HG03196 (cell line): ENCODE measurements at regions not wholly inside any gene's neighbourhood (a gene's known extent, or its start where the extent isn't known, plus 50 kb on each side); places are given as distances from the start of the nearest gene placed in this dataset.

Source experiments
- ATAC-seq: cut with Tn5 transposase; IDR thresholded peaks from one replicate; pipeline ENCODE4 v1.9.1; 2021; ENCODE audit not compliant: unreplicated experiment

- ATAC-seq = no peak
Observed at GRCh38 chr13:107767119-107767518, 448.2 kb downstream of the LIG4 start.

DNA sequence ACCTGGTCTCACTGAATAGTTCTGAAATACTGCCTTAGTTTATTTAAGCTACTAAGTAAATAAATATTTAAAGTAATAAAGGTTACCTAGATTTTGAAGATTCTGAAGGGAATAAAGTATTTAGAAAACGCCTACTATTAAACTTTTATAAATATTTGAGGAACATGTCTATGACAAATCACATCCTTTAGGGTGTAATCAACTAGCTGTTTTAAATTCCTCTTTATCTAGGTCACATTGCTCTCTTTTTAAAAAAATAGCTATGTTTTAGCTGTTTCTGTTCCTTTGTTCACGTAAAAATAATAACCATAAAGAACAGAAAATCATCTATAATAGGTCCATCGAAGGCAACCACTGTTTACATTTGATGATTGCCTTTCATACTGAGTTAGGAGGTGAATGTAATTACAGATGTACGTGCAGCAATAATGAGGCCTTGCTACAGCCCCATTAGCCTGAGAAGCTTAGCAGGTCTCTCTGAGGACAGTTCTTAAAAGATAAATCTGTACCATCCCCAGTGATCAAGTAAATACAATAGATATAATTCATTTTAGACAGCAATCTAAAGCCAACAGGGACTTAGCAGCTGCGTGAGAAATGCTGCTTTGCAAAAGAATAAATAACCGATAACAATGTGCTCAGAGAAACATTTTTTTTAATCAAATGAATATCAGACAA is 449.5 kb downstream of the LIG4 start:
- ATAC-seq = no peak

- no peak for ATAC-seq
Observed at GRCh38 chr13:107764046-107764445, 451.3 kb downstream of the LIG4 start.

DNA sequence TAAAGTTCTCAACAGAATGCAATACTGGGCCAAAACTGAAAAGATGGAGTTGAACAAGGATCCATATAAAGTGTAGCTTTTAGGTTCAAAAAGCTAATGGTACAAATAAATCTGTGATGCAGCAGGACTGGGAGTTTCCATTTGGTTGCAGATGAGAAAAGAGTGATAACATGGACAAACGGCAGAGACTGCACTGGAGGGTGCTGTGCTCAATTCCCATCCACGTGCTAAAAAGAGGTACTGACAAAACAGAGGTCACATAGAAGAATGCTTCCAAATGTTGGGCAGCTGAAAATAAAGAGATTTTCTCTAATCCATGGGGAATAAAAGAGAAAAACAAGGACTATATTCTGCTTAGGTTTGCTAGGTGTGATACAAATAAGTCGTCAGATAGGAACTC is 461.6 kb downstream of the LIG4 start:
- ATAC-seq = no peak

DNA sequence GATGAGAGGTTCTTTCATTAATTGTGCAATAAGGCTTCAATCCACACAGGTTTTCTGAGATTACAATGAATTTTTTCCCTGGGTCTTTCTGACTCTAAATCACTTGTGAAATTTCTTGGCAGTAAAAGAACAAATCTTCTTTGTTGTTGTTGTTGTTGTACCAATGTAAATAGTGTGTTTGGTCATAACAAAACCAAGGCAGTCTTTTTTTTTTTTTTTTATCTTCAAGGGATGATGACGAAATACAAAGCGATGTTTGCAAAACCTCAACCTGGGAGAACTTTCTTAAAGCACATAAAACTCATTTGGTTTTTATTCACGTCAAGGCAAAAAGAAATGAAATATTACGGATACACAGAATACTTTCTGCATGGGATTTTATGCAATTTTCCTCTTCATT is 462.0 kb downstream of the LIG4 start:
- no peak for ATAC-seq

- no peak for ATAC-seq
Observed at GRCh38 chr13:107743983-107744382, 471.4 kb downstream of the LIG4 start.

GRCh38 chr13:107743526-107743925 is 471.8 kb downstream of the LIG4 start:
- ATAC-seq = no peak

GRCh38 chr13:107743100-107743499 is 472.2 kb downstream of the LIG4 start:
- ATAC-seq = no peak

GRCh38 chr13:107742544-107742943 is 472.8 kb downstream of the LIG4 start:
- ATAC-seq = no peak

- ATAC-seq = no peak
Observed at GRCh38 chr13:107738004-107738403, 477.3 kb downstream of the LIG4 start.

DNA sequence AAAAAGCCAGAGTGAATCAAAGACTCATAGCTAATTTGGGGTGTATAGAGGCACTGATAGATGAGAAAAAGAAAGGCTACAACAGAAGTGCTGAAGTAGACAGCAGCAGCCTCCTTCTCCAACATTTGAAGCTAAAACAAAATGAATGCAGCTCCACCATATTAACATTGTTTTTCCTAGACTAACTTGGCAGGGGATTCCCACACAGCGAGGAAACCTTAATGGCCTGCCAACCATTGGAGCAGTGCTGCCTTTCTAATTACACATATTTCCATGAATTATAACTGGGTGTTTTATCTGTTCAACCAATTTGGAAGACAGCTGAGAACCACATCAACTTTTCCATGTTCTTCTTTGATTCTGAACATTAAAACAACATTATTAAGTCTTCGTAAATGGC is 478.6 kb downstream of the LIG4 start:
- ATAC-seq = no peak

DNA sequence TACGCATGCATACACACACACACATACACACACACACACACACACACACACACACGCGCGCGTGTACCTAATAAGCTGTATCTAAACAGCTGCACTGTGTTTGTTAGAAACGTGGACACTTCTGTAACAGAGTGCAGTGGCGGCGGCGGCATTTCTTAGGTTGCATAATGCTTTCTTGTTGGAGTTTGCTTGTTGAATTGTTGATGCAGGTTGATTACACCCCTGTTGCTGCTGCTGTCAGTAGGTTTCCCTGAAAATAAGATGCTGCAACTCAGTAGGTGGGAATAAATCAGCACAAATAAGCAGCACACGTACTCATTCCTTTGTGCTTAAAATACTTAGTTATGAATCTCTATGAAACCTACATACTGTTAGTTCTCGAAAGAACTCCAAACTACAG is 479.2 kb downstream of the LIG4 start:
- no peak for ATAC-seq

GRCh38 chr13:107734891-107735625 is 480.3 kb downstream of the LIG4 start:
- no peak for ATAC-seq

GRCh38 chr13:107733276-107733675 is 482.1 kb downstream of the LIG4 start:
- no peak for ATAC-seq

- ATAC-seq = no peak
Observed at GRCh38 chr13:107730813-107731212, 484.5 kb downstream of the LIG4 start.

DNA sequence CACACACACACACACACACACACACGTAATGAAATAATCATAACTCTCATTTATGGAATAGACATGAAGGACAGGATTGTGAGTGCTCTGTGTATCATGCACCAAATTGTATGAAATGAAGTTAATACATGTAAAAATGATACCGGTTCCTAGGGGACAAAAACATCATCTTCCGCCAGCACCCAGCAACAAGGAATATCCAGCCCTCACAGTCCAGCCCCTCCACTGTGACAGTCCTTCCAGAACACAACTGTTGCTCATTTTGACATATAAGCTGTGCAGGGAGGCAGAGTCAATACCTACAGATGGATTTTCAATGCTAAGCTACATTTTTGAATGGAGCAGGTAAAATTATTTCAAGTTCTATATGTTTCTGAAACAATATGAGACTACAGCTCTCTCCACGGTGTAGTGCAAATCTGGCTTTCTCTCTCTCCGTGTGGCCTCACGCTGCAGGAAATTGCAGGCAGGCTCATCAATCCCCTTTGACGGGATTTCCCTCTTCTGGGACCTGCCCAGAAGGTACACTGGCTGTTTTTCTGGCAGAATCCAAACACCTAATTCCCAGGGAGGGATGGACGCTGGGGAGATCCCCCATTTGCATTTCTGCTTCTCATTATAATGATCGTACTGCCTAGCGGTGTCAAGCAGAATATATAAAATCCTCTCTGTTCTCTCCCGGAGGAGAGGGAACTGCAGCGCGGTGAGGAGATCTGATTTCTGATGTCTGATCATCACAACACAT is 494.0 kb downstream of the LIG4 start:
- ATAC-seq = no peak

DNA sequence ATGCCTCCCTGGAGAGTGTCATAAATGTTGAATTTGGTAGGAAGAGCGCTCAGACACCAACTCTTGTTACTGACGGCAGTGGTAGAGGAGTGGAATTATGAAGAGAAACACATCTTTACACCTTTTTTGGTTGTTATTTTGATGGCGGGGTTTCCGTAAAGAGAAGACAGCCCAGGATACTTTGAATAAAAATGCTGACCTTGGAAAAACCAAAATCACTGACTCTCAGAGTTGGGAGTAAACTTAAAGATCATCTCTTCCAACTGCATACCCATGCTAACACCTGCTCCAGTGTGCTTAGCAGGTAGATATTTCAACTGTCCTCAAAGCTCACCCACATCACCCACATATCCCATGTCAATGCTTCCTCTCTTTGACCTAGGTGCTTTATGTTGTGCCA is 498.6 kb downstream of the LIG4 start:
- no peak for ATAC-seq

GRCh38 chr13:107716241-107716640 is 499.1 kb downstream of the LIG4 start:
- ATAC-seq = no peak

DNA sequence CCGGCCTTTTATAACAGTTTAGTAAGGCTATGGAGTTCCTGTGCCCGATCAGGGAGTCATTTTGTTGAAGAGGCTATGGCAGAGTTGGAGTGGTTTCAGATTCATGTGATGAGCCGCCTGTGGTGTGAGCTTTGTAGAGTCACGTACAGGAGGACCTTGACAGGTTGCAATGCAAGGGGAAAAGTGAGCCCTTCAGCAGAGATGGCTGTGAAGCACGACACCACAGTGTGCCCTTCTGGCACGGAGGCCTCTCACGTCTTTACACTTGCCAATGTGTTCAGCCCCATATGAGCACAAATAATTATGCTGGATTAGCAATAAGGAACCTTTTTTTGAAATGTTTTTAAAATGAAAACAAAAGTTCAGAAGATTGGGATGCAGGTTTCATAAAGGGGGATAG is 499.8 kb downstream of the LIG4 start:
- ATAC-seq = no peak

- ATAC-seq = no peak
Observed at GRCh38 chr13:107713314-107713713, 502.0 kb downstream of the LIG4 start.

DNA sequence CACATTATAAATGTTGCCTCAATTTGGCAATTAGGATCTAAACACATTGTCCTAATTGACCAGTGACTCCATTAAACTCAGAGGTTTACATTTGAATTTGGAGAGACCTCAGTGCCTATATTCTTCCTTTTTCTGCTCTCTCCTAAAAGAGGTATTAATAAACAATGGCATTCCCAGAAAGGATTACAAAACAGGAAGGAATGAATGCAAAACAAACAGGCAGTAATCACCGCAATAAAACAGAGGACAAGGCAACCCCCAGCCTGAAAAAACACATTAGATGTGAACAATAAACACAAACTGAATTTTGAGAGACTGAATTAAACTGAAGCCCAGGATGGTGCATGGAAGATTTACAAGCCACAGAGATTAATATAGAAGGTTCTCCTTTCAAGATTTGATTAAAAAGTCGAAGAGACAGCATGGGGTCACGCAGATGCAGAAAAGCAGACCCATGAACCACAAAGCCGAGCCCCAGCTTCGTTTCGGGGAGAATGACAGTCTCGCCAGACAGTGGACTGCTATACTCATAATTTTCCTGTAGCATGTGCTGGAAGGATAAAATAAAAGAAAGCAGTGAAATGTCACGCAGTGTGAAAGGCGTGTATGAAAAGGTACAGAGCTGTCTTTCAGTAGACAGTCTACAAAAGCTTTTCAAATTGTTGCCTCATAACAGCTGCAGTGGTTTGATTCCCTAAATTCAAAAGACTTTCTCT is 503.0 kb downstream of the LIG4 start:
- ATAC-seq = no peak
